A549 (cell line): ENCODE measurements at regions not wholly inside any gene's neighbourhood (a gene's known extent, or its start where the extent isn't known, plus 50 kb on each side); places are given as distances from the start of the nearest gene placed in this dataset.

Source experiments
- CBX8 ChIP-seq: fragments of 200-600 bp; sonication (generic); IDR thresholded peaks from 2 replicates; pipeline ENCODE4 v1.6.1; 2016
- CTCF ChIP-seq: fragments of >200 bp; sonication (Bioruptor Twin); formaldehyde crosslinking; IDR thresholded peaks from 3 replicates; pipeline ENCODE4 v1.5.1; 2016
- GATA3 ChIP-seq: IDR thresholded peaks from 2 replicates; pipeline ENCODE4 v1.6.1; 2012; ENCODE audit warnings: borderline replicate concordance
- HMGXB4 ChIP-seq: fragments of 250-450 bp; sonication (Bioruptor Pico); IDR thresholded peaks from 2 replicates; pipeline ENCODE4 v1.5.0; 2021; ENCODE audit warnings: mild to moderate bottlenecking, moderate library complexity, borderline replicate concordance
- HOXA7 ChIP-seq: fragments of 250-450 bp; sonication (Bioruptor Pico); IDR thresholded peaks from 2 replicates; pipeline ENCODE4 v1.5.0; 2020; ENCODE audit warnings: mild to moderate bottlenecking, moderate library complexity
- JUNB ChIP-seq: fragments of >200 bp; sonication (Bioruptor Twin); formaldehyde crosslinking; IDR thresholded peaks from 2 replicates; pipeline ENCODE4 v1.6.1; 2016
- PBX3 ChIP-seq: IDR thresholded peaks from 2 replicates; pipeline ENCODE4 v1.6.1; 2012
- POLR2A ChIP-seq: IDR thresholded peaks from 2 replicates; pipeline ENCODE4 v1.6.1; 2012; ENCODE audit warnings: mild to moderate bottlenecking, low read length
- POLR2AphosphoS2 ChIP-seq: conservative IDR thresholded peaks from 2 replicates; pipeline ENCODE4 v1.6.1; 2012; ENCODE audit warnings: low read length, improper control_type of control experiment, inconsistent platforms
- REST ChIP-seq: fragments of 200-600 bp; sonication (generic); IDR thresholded peaks from 2 replicates; pipeline ENCODE4 v1.6.1; 2016; ENCODE audit warnings: antibody characterized with exemption, mild to moderate bottlenecking, moderate library complexity
- USF2 ChIP-seq: fragments of 450-650 bp; IDR thresholded peaks from 2 replicates; pipeline ENCODE4 v1.6.1; 2014; ENCODE audit warnings: antibody characterized with exemption

GRCh38 chr14:54312166-54312801 lies 84.5 kb upstream of the CDKN3 start:
- TF ChIP-seq PBX3, result no peak
- TF ChIP-seq USF2, result no peak
- TF ChIP-seq GATA3, result no peak
- TF ChIP-seq CTCF, result no peak
- TF ChIP-seq POLR2A, result no peak
- TF ChIP-seq CBX8, result no peak
- TF ChIP-seq REST, result no peak
- TF ChIP-seq HOXA7 (CRISPR knock-in tag), result no peak
- no peak for TF ChIP-seq HMGXB4 (CRISPR knock-in tag)
- no peak for TF ChIP-seq POLR2AphosphoS2
- TF ChIP-seq JUNB, result no peak
